Colonic mucosa (tissue), 4 donors: ENCODE measurements at regions not wholly inside any gene's neighbourhood (a gene's known extent, or its start where the extent isn't known, plus 50 kb on each side); places are given as distances from the start of the nearest gene placed in this dataset.

Experiments used
- DNase-seq: peaks from one replicate; pipeline ENCODE4 v3.0.0-alpha.2; 2020
- H3K27ac ChIP-seq: fragments of 200-600 bp; one replicate; pipeline ENCODE4 v1.8.0; 2021
- H3K27me3 ChIP-seq: fragments of 200-600 bp; one replicate; pipeline ENCODE4 v1.8.0; 2021
- H3K36me3 ChIP-seq: fragments of 200-600 bp; one replicate; pipeline ENCODE4 v1.8.0; 2021
- H3K4me1 ChIP-seq: fragments of 200-600 bp; one replicate; pipeline ENCODE4 v1.8.0; 2021; ENCODE audit warnings: mild to moderate bottlenecking
- H3K4me3 ChIP-seq: fragments of 200-600 bp; one replicate; pipeline ENCODE4 v1.8.0; 2021
- H3K9ac ChIP-seq, 2 donors: one replicate each; pipeline ENCODE4 v1.7.0; 2013; ENCODE audit warnings: control low read depth in 2 of 2, low read depth in 2 of 2, low read length in 2 of 2
- H3K9me3 ChIP-seq: fragments of 200-600 bp; one replicate; pipeline ENCODE4 v1.8.0; 2021
- intact Hi-C: fragments of 100-400 bp; cut with DNase I; formaldehyde crosslinking; loops from one replicate; pipeline ENCODE4 v1.14.1; 2022
- TF ChIP-seq, protein P1 (sequence below): fragments of 200-600 bp; IDR thresholded peaks from one replicate; pipeline ENCODE4 v1.8.0; 2022; ENCODE audit warnings: antibody characterized with exemption, mild to moderate bottlenecking
- donor health status: healthy.
- donor health status: DM: no; HTN: no; CAD: no.
- donor health status: DM: no; HTN: no; CAD: no.

DNA sequence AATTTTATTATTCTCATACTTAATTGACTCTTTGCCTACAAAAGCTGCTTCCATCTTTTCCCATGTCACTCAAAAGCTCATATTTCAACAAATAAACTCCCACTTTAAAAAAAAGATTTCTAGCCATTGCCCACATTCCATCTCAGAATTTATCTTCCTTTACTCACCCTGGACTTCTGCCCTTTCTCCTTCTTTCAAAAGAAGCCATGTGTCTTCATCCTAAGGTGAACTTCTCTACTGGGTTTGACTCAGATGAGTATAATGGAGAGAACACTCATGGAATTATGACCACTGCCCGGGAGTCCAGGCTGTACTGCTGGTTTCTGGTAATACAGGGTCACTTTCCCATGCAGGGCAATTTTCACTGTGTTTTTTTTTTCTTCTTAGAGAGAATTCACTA lies 548.5 kb upstream of the ZNF462 start:
- no peak overlapping the region for H3K9ac ChIP-seq
- no peaks in the 10 kb centered on the region for H3K27me3 ChIP-seq
- H3K27ac ChIP-seq = no peak overlapping the region
- no peaks in the 10 kb centered on the region for H3K4me1 ChIP-seq
- no peaks in the 10 kb centered on the region for H3K36me3 ChIP-seq
- TF ChIP-seq, protein P1, sequence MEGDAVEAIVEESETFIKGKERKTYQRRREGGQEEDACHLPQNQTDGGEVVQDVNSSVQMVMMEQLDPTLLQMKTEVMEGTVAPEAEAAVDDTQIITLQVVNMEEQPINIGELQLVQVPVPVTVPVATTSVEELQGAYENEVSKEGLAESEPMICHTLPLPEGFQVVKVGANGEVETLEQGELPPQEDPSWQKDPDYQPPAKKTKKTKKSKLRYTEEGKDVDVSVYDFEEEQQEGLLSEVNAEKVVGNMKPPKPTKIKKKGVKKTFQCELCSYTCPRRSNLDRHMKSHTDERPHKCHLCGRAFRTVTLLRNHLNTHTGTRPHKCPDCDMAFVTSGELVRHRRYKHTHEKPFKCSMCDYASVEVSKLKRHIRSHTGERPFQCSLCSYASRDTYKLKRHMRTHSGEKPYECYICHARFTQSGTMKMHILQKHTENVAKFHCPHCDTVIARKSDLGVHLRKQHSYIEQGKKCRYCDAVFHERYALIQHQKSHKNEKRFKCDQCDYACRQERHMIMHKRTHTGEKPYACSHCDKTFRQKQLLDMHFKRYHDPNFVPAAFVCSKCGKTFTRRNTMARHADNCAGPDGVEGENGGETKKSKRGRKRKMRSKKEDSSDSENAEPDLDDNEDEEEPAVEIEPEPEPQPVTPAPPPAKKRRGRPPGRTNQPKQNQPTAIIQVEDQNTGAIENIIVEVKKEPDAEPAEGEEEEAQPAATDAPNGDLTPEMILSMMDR = no peak
- no peaks in the 10 kb centered on the region for H3K9me3 ChIP-seq
- intact Hi-C loops = no loop called here
- no peak overlapping the region for H3K4me3 ChIP-seq
- DNase-seq = no peak

- no peak overlapping the region for H3K9ac ChIP-seq
- H3K4me1 ChIP-seq = no peaks in the 10 kb centered on the region
- H3K27ac ChIP-seq = no peak overlapping the region
- no peaks in the 10 kb centered on the region for H3K27me3 ChIP-seq
- H3K9me3 ChIP-seq = no peaks in the 10 kb centered on the region
- no peak for DNase-seq
- H3K36me3 ChIP-seq = no peaks in the 10 kb centered on the region
- intact Hi-C loops = no loop called here
- TF ChIP-seq, protein P1 = no peak
- no peak overlapping the region for H3K4me3 ChIP-seq
Measured at GRCh38 chr9:106321394-106322180, 541.4 kb upstream of the ZNF462 start.

- H3K9me3 ChIP-seq = no peaks in the 10 kb centered on the region
- H3K4me3 ChIP-seq = no peak overlapping the region
- no peak overlapping the region for H3K27ac ChIP-seq
- H3K27me3 ChIP-seq = no peaks in the 10 kb centered on the region
- H3K36me3 ChIP-seq = no peaks in the 10 kb centered on the region
- no peak overlapping the region for H3K9ac ChIP-seq
- intact Hi-C loops = no loop called here
- H3K4me1 ChIP-seq = no peaks in the 10 kb centered on the region
- TF ChIP-seq, protein P1 = no peak
- DNase-seq = no peak
Measured at GRCh38 chr9:106322706-106323245, 540.2 kb upstream of the ZNF462 start.

GRCh38 chr9:106324053-106324585 lies 538.8 kb upstream of the ZNF462 start:
- H3K27ac ChIP-seq = no peak overlapping the region
- no peak overlapping the region for H3K9ac ChIP-seq
- intact Hi-C loops = no loop called here
- H3K36me3 ChIP-seq = no peaks in the 10 kb centered on the region
- TF ChIP-seq, protein P1 = no peak
- no peaks in the 10 kb centered on the region for H3K27me3 ChIP-seq
- DNase-seq = no peak
- no peak overlapping the region for H3K4me3 ChIP-seq
- H3K9me3 ChIP-seq = no peaks in the 10 kb centered on the region
- H3K4me1 ChIP-seq = no peaks in the 10 kb centered on the region

DNA sequence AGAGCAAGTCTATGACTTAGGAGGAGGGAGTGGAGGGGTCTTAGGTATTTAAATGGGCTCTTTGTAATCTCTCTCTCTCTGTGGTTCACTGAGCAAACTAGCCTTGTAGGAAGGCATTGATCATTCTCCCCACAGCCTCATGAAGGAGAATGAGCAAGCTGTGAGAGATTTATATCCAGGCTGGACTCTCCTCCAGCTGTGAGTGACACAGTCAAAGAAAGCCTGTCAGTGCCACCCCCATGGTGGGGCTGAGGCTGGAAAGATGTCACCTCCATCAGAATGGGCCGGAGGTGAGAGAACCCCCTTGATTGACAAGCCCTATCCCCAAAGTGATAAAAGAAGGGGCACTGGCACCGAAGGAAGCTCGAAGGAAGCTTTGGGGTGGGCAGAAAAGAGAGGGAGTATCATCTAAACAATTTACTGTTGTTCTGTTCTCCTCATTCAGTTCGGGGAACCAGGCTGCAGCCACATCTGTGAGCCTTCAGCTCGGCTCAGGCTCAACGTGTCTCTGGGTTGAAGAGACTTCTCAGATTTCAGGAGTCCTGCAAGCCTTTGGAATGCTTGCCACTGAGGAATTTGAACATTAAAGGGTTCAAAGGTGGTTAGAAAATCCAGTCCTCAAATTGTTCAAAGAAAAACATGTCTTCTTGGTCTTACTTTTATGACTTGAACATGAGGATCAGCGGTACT lies 538.2 kb upstream of the ZNF462 start:
- H3K9ac ChIP-seq = no peak overlapping the region
- H3K4me1 ChIP-seq = no peaks in the 10 kb centered on the region
- TF ChIP-seq, protein P1 = no peak
- no peak overlapping the region for H3K4me3 ChIP-seq
- no peaks in the 10 kb centered on the region for H3K9me3 ChIP-seq
- H3K27me3 ChIP-seq = no peaks in the 10 kb centered on the region
- intact Hi-C loops = no loop called here
- DNase-seq = no peak
- H3K36me3 ChIP-seq = no peaks in the 10 kb centered on the region
- no peak overlapping the region for H3K27ac ChIP-seq
